Nephron (organoid): ENCODE measurements at regions not wholly inside any gene's neighbourhood (a gene's known extent, or its start where the extent isn't known, plus 50 kb on each side); places are given as distances from the start of the nearest gene placed in this dataset.

Experiments
- H3K27ac Mint-ChIP-seq, 3 experiments: 2 replicates each; pipeline ENCODE4 v1.8.0; 2020; ENCODE audit warnings: mixed read lengths in 3 of 3, mild to moderate bottlenecking in 2 of 3, moderate library complexity in 1 of 3
- H3K27me3 Mint-ChIP-seq: 2 replicates; pipeline ENCODE4 v1.8.0; 2021; ENCODE audit warnings: low read depth, mild to moderate bottlenecking, moderate library complexity, mixed read lengths
- H3K36me3 Mint-ChIP-seq: 2 replicates; pipeline ENCODE4 v1.8.0; 2020; ENCODE audit warnings: low read depth, mixed read lengths
- H3K4me1 Mint-ChIP-seq: 2 replicates; pipeline ENCODE4 v1.8.0; 2020; ENCODE audit warnings: mixed read lengths
- H3K4me3 Mint-ChIP-seq, 3 experiments: 2 replicates each; pipeline ENCODE4 v1.8.0; 2020; ENCODE audit warnings: mild to moderate bottlenecking in 3 of 3, mixed read lengths in 3 of 3, moderate library complexity in 2 of 3
- H3K9me3 Mint-ChIP-seq: 2 replicates; pipeline ENCODE4 v1.8.0; 2020; ENCODE audit warnings: mixed read lengths
- CTCF ChIP-seq, 3 experiments: fragments of 200-600 bp; sonication (generic); IDR thresholded peaks; one replicate each; pipeline ENCODE4 v1.5.0; 2021; ENCODE audit warnings: antibody characterized with exemption in 3 of 3; ENCODE audit not compliant: unreplicated experiment in 3 of 3

GRCh38 chrX:100081503-100081902 lies 328.6 kb downstream of the PCDH19 start:
- Mint-ChIP-seq H3K4me1 (no peaks in the 10 kb centered on the region), H3K4me3 (no peak overlapping the region), H3K27ac (no peak overlapping the region), H3K27me3 (no peaks in the 10 kb centered on the region), H3K9me3 (no peaks in the 10 kb centered on the region), H3K36me3 (no peaks in the 10 kb centered on the region)
- no peak for TF ChIP-seq CTCF (IDR thresholded peaks at IDR 0.05; ENCODE audit: unreplicated experiment in 3 of 3)

GRCh38 chrX:100076031-100076430 lies 334.0 kb downstream of the PCDH19 start:
- Mint-ChIP-seq H3K4me1 (no peaks in the 10 kb centered on the region), H3K36me3 (no peaks in the 10 kb centered on the region), H3K27ac (no peak overlapping the region), H3K27me3 (no peaks in the 10 kb centered on the region), H3K9me3 (no peaks in the 10 kb centered on the region), H3K4me3 (no peak overlapping the region)
- no peak for TF ChIP-seq CTCF (IDR thresholded peaks at IDR 0.05; ENCODE audit: unreplicated experiment in 3 of 3)

- no peak overlapping the region for H3K4me3 Mint-ChIP-seq
- no peak for TF ChIP-seq CTCF (IDR thresholded peaks at IDR 0.05; ENCODE audit: unreplicated experiment in 3 of 3)
These were observed 337.7 kb downstream of the PCDH19 start for GRCh38 chrX:100072336-100072735.

GRCh38 chrX:100070334-100070849 lies 339.7 kb downstream of the PCDH19 start:
- Mint-ChIP-seq H3K4me1 (no peaks in the 10 kb centered on the region), H3K27ac (no peak overlapping the region), H3K4me3 (no peak overlapping the region), H3K36me3 (no peaks in the 10 kb centered on the region), H3K27me3 (no peaks in the 10 kb centered on the region), H3K9me3 (no peaks in the 10 kb centered on the region)
- no peak for TF ChIP-seq CTCF (IDR thresholded peaks at IDR 0.05; ENCODE audit: unreplicated experiment in 3 of 3)

More at GRCh38 chrX:100072336-100072735, 337.7 kb downstream of the PCDH19 start:
- no peaks in the 10 kb centered on the region for H3K9me3 Mint-ChIP-seq
- H3K27me3 Mint-ChIP-seq, result no peaks in the 10 kb centered on the region
- H3K27ac Mint-ChIP-seq, result no peak overlapping the region
- H3K4me1 Mint-ChIP-seq, result no peaks in the 10 kb centered on the region
- H3K36me3 Mint-ChIP-seq, result no peaks in the 10 kb centered on the region

GRCh38 chrX:100048156-100048555 lies 361.9 kb downstream of the PCDH19 start:
- no peak overlapping the region for H3K27ac Mint-ChIP-seq
- H3K4me3 Mint-ChIP-seq, result no peak overlapping the region
- H3K9me3 Mint-ChIP-seq, result peaks cover 11% of the 10 kb centered on the region
- no peak for TF ChIP-seq CTCF (IDR thresholded peaks at IDR 0.05; ENCODE audit: unreplicated experiment in 3 of 3)
- no peaks in the 10 kb centered on the region for H3K36me3 Mint-ChIP-seq
- H3K4me1 Mint-ChIP-seq, result no peaks in the 10 kb centered on the region
- no peaks in the 10 kb centered on the region for H3K27me3 Mint-ChIP-seq
